ENCODE measurements at regions not wholly inside any gene's neighbourhood (a gene's known extent, or its start where the extent isn't known, plus 50 kb on each side); places are given as distances from the start of the nearest gene placed in this dataset.

DNA sequence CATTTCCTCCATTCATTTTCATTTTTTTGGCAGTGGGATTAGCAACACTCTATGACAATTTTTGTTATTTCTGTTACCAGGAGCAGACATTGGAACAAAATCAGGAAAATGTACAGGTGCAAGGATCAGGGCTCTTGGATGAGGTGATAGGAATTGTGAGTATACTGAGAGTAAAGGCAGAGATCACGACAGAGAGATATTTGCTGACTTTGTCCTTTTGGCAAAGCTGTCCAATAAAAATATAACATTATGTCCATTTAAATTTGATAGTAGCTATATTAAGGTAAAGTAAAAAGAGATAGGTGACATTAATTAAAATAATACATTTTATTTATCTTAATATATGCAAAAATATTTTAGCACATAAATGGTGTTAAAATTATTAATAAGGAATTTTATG is 373.1 kb upstream of the GNPDA2 start:
- ChIA-PET POLR2A (no interaction called here), SMC1A (ENCODE audit: uncharacterized antibody, unreplicated experiment) (no interaction called here), RAD21 (ENCODE audit: unreplicated experiment) (no interaction called here), CTCF (no interaction called here)
- intact Hi-C loops (cut with micrococcal nuclease; ENCODE audit: unreplicated experiment) (no loop called here), in situ Hi-C loops (cut with MboI) (no loop called here)
- Histone ChIP-seq H3K9me3 (replicated peaks; ENCODE audit: control insufficient read depth, insufficient read depth, low read length) (no peaks in the 10 kb centered on the region), H3K79me2 (ENCODE audit: control insufficient read depth, insufficient read depth, low read length) (no peaks in the 10 kb centered on the region), H3K9ac (ENCODE audit: control insufficient read depth, insufficient read depth, low read length) (no peak overlapping the region), H4K20me1 (ENCODE audit: control insufficient read depth, insufficient read depth) (no peaks in the 10 kb centered on the region), H3K4me2 (ENCODE audit: control insufficient read depth, insufficient read depth) (no peak overlapping the region), H3K36me3 (ENCODE audit: control insufficient read depth in 2 of 2, insufficient read depth in 2 of 2, low read length in 1 of 2) (no peaks in the 10 kb centered on the region), H2AFZ (ENCODE audit: control insufficient read depth, low read depth, low read length) (no peak overlapping the region), H3K27ac (ENCODE audit: control insufficient read depth, insufficient read depth) (no peak overlapping the region), H3K4me1 (ENCODE audit: control insufficient read depth, insufficient read depth, low read length) (no peaks in the 10 kb centered on the region), H3K27me3 (replicated peaks in 1 of 2; ENCODE audit: control insufficient read depth in 2 of 2, insufficient read depth in 2 of 2, low read length in 1 of 2) (no peaks in the 10 kb centered on the region), H3K4me3 (no peak overlapping the region)
- DNase-seq (ENCODE audit: low read depth, low spot score) (no peak), FAIRE-seq (no peak), ATAC-seq (no peak)
- WGBS (ENCODE audit: insufficient coverage, insufficient replicate concordance, low lambda C conversion rate, missing lambda C conversion rate) = 90% methylated on average over 1 of the region's 1 CpG
- BruUV-seq (replicated peaks) = no TSS peak
- TF ChIP-seq PAX8 (IDR thresholded peaks at IDR 0.05) = no peak
- TF ChIP-seq, protein P1, sequence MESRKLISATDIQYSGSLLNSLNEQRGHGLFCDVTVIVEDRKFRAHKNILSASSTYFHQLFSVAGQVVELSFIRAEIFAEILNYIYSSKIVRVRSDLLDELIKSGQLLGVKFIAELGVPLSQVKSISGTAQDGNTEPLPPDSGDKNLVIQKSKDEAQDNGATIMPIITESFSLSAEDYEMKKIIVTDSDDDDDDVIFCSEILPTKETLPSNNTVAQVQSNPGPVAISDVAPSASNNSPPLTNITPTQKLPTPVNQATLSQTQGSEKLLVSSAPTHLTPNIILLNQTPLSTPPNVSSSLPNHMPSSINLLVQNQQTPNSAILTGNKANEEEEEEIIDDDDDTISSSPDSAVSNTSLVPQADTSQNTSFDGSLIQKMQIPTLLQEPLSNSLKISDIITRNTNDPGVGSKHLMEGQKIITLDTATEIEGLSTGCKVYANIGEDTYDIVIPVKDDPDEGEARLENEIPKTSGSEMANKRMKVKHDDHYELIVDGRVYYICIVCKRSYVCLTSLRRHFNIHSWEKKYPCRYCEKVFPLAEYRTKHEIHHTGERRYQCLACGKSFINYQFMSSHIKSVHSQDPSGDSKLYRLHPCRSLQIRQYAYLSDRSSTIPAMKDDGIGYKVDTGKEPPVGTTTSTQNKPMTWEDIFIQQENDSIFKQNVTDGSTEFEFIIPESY (IDR thresholded peaks at IDR 0.05) = no peak
- TF ChIP-seq, protein P2, sequence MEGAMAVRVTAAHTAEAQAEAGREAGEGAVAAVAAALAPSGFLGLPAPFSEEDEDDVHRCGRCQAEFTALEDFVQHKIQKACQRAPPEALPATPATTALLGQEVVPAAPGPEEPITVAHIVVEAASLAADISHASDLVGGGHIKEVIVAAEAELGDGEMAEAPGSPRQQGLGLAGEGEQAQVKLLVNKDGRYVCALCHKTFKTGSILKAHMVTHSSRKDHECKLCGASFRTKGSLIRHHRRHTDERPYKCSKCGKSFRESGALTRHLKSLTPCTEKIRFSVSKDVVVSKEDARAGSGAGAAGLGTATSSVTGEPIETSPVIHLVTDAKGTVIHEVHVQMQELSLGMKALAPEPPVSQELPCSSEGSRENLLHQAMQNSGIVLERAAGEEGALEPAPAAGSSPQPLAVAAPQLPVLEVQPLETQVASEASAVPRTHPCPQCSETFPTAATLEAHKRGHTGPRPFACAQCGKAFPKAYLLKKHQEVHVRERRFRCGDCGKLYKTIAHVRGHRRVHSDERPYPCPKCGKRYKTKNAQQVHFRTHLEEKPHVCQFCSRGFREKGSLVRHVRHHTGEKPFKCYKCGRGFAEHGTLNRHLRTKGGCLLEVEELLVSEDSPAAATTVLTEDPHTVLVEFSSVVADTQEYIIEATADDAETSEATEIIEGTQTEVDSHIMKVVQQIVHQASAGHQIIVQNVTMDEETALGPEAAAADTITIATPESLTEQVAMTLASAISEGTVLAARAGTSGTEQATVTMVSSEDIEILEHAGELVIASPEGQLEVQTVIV (IDR thresholded peaks at IDR 0.05; ENCODE audit: borderline replicate concordance, partially characterized antibody) = no peak
- TF ChIP-seq RFX5 (IDR thresholded peaks at IDR 0.05; ENCODE audit: low read depth, low read length) = no peak
- TF ChIP-seq MAX (IDR thresholded peaks at IDR 0.05; ENCODE audit: low read depth, low read length) = no peak
- no peak for TF ChIP-seq CHD1 (IDR thresholded peaks at IDR 0.05; ENCODE audit: low read depth, low read length)
- TF ChIP-seq WRNIP1 (IDR thresholded peaks at IDR 0.05; ENCODE audit: borderline replicate concordance, low read depth, low read length) = no peak
- no peak for TF ChIP-seq ZNF24 (IDR thresholded peaks at IDR 0.05)
- no peak for TF ChIP-seq YBX1 (IDR thresholded peaks at IDR 0.05)
- no peak for TF ChIP-seq RBBP5 (conservative IDR thresholded peaks at IDR 0.05)
- TF ChIP-seq, protein P3, sequence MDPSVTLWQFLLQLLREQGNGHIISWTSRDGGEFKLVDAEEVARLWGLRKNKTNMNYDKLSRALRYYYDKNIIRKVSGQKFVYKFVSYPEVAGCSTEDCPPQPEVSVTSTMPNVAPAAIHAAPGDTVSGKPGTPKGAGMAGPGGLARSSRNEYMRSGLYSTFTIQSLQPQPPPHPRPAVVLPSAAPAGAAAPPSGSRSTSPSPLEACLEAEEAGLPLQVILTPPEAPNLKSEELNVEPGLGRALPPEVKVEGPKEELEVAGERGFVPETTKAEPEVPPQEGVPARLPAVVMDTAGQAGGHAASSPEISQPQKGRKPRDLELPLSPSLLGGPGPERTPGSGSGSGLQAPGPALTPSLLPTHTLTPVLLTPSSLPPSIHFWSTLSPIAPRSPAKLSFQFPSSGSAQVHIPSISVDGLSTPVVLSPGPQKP (IDR thresholded peaks at IDR 0.05; ENCODE audit: low read depth, low read length) = no peak
- TF ChIP-seq EP300 (IDR thresholded peaks at IDR 0.05; ENCODE audit: borderline replicate concordance in 1 of 2, control insufficient read depth in 1 of 2, low read depth in 2 of 2, low read length in 2 of 2) = no peak

Measured in GM12878 (cell line).